HEK293T (cell line): ENCODE measurements at regions not wholly inside any gene's neighbourhood (a gene's known extent, or its start where the extent isn't known, plus 50 kb on each side); places are given as distances from the start of the nearest gene placed in this dataset.

Experiments
- CTCF ChIA-PET: fragments of 350-600 bp; formaldehyde crosslinking; extraction: SDS; loops from one replicate; lab custom pipeline; 2021; ENCODE audit warnings: antibody characterized with exemption, inconsistent platforms; lab: Yijun Ruan, JAX
- POLR2A ChIA-PET: fragments of 350-600 bp; formaldehyde crosslinking; extraction: SDS; loops from one replicate; lab custom pipeline; 2020; ENCODE audit warnings: antibody characterized with exemption, inconsistent platforms; lab: Yijun Ruan, JAX
- DNase-seq: peaks from one replicate; pipeline ENCODE4 v3.0.0; 2012; ENCODE audit warnings: mixed read lengths; ENCODE audit errors: extremely low spot score
- ARNT ChIP-seq: fragments of 450-650 bp; IDR thresholded peaks from 2 replicates; pipeline ENCODE4 v1.6.1; 2017; ENCODE audit warnings: mild to moderate bottlenecking
- BHLHE40 ChIP-seq: fragments of 450-650 bp; IDR thresholded peaks from 2 replicates; pipeline ENCODE4 v1.6.1; 2016; ENCODE audit warnings: mild to moderate bottlenecking, moderate library complexity, borderline replicate concordance
- CTBP1 ChIP-seq: fragments of 450-650 bp; IDR thresholded peaks from 2 replicates; pipeline ENCODE4 v1.6.1; 2016; ENCODE audit warnings: borderline replicate concordance
- ELF4 ChIP-seq: fragments of 450-650 bp; IDR thresholded peaks from 2 replicates; pipeline ENCODE4 v1.6.1; 2017; ENCODE audit warnings: antibody characterized with exemption
- FOXA1 ChIP-seq: fragments of 450-650 bp; IDR thresholded peaks from 2 replicates; pipeline ENCODE4 v1.6.1; 2016; ENCODE audit warnings: mild to moderate bottlenecking
- FOXK2 ChIP-seq: fragments of 450-650 bp; IDR thresholded peaks from 2 replicates; pipeline ENCODE4 v1.6.1; 2016; ENCODE audit warnings: mild to moderate bottlenecking
- FOXM1 ChIP-seq: fragments of 450-650 bp; IDR thresholded peaks from 2 replicates; pipeline ENCODE4 v1.6.1; 2017; ENCODE audit warnings: mild to moderate bottlenecking, borderline replicate concordance
- HDGF ChIP-seq: fragments of 450-650 bp; IDR thresholded peaks from 2 replicates; pipeline ENCODE4 v1.6.1; 2017; ENCODE audit warnings: antibody characterized with exemption, borderline replicate concordance
- L3MBTL2 ChIP-seq: fragments of 450-650 bp; conservative IDR thresholded peaks from 2 replicates; pipeline ENCODE4 v1.6.1; 2016; ENCODE audit warnings: mild to moderate bottlenecking
- LEF1 ChIP-seq: fragments of 450-650 bp; IDR thresholded peaks from 2 replicates; pipeline ENCODE4 v1.6.1; 2017; ENCODE audit warnings: mild to moderate bottlenecking, borderline replicate concordance
- NFRKB ChIP-seq: fragments of 450-650 bp; IDR thresholded peaks from 2 replicates; pipeline ENCODE4 v1.6.1; 2016; ENCODE audit warnings: mild to moderate bottlenecking, moderate library complexity
- SP1 ChIP-seq: fragments of 450-650 bp; IDR thresholded peaks from 2 replicates; pipeline ENCODE4 v1.6.1; 2017
- SUZ12 ChIP-seq: fragments of 450-650 bp; IDR thresholded peaks from 2 replicates; pipeline ENCODE4 v1.6.1; 2016; ENCODE audit warnings: mild to moderate bottlenecking
- TARDBP ChIP-seq: fragments of 450-650 bp; IDR thresholded peaks from 2 replicates; pipeline ENCODE4 v1.6.1; 2016
- ZNF384 ChIP-seq: fragments of 450-650 bp; IDR thresholded peaks from 2 replicates; pipeline ENCODE4 v1.6.1; 2016
- TF ChIP-seq, protein P1 (sequence below): fragments of 450-650 bp; IDR thresholded peaks from 2 replicates; pipeline ENCODE4 v1.6.1; 2016

DNA sequence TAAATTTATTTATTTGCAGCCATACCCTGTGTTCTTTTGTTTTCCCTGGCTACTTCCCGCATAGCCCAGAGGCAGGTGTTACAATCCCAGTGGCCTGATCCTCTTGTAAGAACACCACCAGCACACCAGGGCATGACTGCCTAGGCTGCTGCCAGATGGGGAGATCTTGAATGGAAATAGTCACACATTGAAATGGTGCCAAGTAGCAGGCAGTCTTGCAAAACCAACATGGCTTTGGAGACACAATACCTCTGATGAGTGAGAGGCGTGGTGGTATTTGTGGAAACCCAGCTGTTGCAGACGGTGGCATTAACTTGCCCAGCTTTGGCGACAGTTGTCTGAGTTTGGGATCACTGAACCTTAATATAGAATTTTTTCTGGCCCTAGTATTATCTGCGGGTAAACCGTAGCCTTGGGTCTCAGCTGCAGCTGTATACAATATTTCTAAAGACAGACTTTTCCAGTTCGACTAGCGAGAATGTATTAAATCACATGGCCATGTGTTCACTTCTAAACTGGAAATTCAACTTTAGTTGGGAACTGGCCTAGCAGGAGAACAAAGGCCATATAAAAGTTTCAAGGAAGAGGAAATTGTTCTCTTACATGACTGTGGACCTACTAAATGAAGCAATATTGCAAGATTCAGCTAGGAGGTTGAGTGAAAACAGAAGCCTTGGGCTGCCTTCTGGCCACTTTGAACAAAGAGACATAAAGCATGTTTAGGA is 277.0 kb downstream of the SMARCA2 start:
- ChIA-PET POLR2A (no interaction called here), CTCF (no interaction called here)
- no peak for TF ChIP-seq TARDBP
- TF ChIP-seq ARNT, result no peak
- TF ChIP-seq BHLHE40, result no peak
- TF ChIP-seq, protein P1, sequence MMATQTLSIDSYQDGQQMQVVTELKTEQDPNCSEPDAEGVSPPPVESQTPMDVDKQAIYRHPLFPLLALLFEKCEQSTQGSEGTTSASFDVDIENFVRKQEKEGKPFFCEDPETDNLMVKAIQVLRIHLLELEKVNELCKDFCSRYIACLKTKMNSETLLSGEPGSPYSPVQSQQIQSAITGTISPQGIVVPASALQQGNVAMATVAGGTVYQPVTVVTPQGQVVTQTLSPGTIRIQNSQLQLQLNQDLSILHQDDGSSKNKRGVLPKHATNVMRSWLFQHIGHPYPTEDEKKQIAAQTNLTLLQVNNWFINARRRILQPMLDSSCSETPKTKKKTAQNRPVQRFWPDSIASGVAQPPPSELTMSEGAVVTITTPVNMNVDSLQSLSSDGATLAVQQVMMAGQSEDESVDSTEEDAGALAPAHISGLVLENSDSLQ, result no peak
- no peak for TF ChIP-seq L3MBTL2
- TF ChIP-seq SUZ12, result no peak
- no peak for TF ChIP-seq FOXA1
- TF ChIP-seq LEF1, result no peak
- no peak for TF ChIP-seq FOXM1
- TF ChIP-seq ZNF384, result no peak
- no peak for TF ChIP-seq NFRKB
- TF ChIP-seq FOXK2, result no peak
- no peak for TF ChIP-seq ELF4
- no peak for TF ChIP-seq CTBP1
- no peak for TF ChIP-seq SP1
- DNase-seq, result no peak

DNA sequence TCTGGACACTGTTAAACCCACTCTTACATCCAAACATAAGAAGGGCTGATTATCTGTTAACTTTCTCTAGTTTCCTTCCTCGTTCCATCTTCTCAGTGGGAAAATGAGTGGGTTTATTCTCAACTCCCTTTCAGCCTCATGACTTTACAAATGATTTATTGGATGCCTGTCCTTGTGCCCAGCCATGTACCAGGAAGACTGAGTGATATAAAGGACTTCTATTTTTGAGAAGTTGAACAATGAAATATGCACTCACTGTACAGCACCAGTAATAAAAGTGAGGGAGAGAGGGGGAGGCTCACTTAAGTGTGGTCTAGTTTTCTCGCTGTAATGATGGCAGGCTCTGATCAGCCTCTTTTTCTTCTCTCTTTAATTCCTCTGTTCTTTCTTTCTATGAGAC is 277.6 kb downstream of the SMARCA2 start:
- ChIA-PET POLR2A (no interaction called here), CTCF (no interaction called here)
- no peak for TF ChIP-seq BHLHE40
- TF ChIP-seq L3MBTL2, result no peak
- DNase-seq, result no peak

DNA sequence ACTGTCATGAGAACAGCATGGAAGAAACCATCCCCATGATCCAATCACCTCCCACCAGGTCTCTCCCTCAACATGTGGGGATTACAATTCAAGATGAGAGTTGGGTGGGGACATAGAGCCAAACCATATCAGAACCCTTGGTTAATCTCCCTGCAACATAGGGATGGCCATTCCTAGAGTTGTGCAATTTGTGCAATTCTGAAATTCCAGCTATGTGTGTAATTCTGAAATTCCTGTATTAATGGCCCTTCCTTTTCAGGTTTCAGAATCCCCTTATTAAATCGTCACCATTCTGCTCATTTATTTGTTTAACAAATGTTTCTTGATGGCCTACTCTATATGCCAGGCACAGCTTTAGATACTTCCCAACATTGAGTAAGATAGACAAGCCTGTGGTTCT is 282.6 kb downstream of the SMARCA2 start:
- no peak for DNase-seq
- POLR2A ChIA-PET, result no interaction called here
- no peak for TF ChIP-seq SP1
- no peak for TF ChIP-seq ZNF384
- TF ChIP-seq FOXA1, result no peak
- TF ChIP-seq, protein P1, result no peak
- TF ChIP-seq FOXM1, result no peak
- CTCF ChIA-PET, result no interaction called here

DNA sequence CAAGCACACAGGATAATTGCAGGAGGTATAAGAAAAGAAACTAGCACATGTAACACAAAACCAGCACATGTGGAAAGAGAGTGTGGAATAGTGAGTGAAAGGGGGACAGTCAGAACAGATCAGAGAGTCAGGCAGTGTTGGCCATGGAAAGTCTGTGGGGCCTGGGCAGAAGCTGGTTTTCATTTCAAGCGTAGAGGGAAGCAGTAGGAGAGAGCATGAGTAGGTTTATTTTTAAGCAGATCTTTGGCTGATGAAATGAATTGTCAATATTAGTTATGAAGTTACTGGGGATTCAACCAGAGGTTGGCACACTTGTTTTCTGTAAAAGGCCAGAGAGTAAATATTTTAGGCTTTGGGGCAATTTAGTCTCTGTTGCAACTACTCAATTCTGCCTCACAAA is 283.1 kb downstream of the SMARCA2 start:
- no peak for DNase-seq
- ChIA-PET POLR2A (no interaction called here), CTCF (no interaction called here)
- no peak for TF ChIP-seq HDGF
- no peak for TF ChIP-seq ELF4
- no peak for TF ChIP-seq TARDBP
- no peak for TF ChIP-seq FOXA1
- no peak for TF ChIP-seq LEF1
- no peak for TF ChIP-seq SP1
- TF ChIP-seq NFRKB, result no peak
- TF ChIP-seq ARNT, result no peak
- no peak for TF ChIP-seq CTBP1
- no peak for TF ChIP-seq ZNF384
- no peak for TF ChIP-seq SUZ12
- TF ChIP-seq FOXM1, result no peak
- no peak for TF ChIP-seq BHLHE40
- TF ChIP-seq L3MBTL2, result no peak
- TF ChIP-seq FOXK2, result no peak

DNA sequence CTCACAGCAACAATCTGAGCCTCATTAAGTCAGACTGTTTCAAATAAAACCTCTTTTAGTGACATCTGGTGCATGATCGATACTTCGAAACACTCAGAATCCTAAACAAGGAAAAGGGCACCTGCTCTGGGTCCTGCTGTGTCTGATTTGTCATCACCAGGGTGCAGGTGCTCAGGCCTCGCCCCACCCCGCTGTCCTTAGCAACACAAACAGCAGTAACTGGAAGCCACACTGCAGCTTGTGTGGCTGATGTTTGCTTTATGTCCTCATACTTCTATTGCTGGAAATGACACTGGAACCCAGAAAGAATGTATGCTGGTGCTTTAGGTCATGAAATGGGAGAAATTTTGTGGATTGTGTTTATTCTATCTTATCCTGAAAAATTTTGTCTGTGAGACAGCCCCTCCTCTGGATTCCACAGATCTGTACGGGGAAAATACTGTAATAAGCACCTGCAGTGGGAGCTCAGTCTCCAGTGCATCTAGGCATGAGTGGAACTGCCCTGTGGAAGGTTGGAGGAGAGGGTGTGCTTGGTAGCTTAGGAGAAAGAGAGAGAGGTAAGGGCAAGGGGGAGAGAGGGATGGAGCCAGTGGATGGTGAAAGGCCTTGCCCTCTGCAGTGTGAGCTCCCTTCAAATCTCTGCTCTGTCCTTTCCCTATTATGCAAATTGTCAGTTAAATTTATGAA is 284.2 kb downstream of the SMARCA2 start:
- ChIA-PET CTCF (no interaction called here), POLR2A (no interaction called here)
- DNase-seq, result no peak
- no peak for TF ChIP-seq NFRKB
- TF ChIP-seq, protein P1, result no peak
- no peak for TF ChIP-seq HDGF
- TF ChIP-seq LEF1, result no peak
- TF ChIP-seq ZNF384, result no peak
- TF ChIP-seq CTBP1, result no peak
- TF ChIP-seq SP1, result no peak

DNA sequence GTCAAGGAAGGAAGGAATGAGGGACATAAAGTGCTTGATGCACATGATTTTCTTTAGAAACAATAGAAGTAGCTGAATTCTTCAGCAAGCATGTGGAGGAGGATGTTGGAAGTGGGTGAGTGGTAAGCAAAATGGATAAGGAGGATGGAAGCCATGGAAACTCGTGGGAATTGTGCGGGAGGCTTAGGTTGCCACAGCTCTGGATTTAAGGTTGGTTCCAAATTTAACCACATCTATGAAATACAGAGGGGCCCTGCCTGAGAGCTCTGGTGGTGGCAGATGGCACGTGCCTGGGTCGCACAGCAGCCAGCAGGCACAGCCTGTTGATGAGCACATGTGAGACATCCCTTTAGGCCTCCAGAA is 284.7 kb downstream of the SMARCA2 start:
- no peak for DNase-seq
- CTCF ChIA-PET, result no interaction called here
- POLR2A ChIA-PET, result no interaction called here
- no peak for TF ChIP-seq FOXM1
- TF ChIP-seq FOXK2, result no peak
- no peak for TF ChIP-seq ELF4
- no peak for TF ChIP-seq ZNF384
- TF ChIP-seq, protein P1, result no peak
- TF ChIP-seq HDGF, result no peak
- no peak for TF ChIP-seq NFRKB
- TF ChIP-seq L3MBTL2, result no peak
- TF ChIP-seq SUZ12, result no peak
- no peak for TF ChIP-seq SP1
- TF ChIP-seq LEF1, result no peak
- TF ChIP-seq ARNT, result no peak
